ENCODE measurements at regions not wholly inside any gene's neighbourhood (a gene's known extent, or its start where the extent isn't known, plus 50 kb on each side); places are given as distances from the start of the nearest gene placed in this dataset.

DNA sequence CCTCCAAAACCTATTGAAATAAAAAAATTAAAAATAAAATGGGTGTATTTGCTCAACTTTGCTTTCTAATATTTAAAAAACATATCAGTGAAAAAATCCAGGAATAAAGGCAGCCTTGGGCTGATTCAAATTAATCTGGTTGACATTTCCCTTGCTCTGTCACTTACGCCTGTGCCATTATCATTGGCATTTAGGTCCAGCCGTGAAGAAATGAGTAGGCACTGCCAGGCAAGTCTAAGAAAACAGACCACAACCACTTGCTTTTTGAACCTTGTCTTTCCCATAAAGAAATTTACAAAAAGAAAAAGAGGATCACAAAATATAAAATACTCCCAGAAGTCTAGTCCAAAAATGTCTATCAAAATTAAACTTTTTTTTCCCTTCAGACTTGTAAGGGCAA lies 59.2 kb upstream of the HBS1L start:
- TF ChIP-seq POLR2AphosphoS5 (IDR thresholded peaks at IDR 0.05): no peak
- TF ChIP-seq, protein P1, sequence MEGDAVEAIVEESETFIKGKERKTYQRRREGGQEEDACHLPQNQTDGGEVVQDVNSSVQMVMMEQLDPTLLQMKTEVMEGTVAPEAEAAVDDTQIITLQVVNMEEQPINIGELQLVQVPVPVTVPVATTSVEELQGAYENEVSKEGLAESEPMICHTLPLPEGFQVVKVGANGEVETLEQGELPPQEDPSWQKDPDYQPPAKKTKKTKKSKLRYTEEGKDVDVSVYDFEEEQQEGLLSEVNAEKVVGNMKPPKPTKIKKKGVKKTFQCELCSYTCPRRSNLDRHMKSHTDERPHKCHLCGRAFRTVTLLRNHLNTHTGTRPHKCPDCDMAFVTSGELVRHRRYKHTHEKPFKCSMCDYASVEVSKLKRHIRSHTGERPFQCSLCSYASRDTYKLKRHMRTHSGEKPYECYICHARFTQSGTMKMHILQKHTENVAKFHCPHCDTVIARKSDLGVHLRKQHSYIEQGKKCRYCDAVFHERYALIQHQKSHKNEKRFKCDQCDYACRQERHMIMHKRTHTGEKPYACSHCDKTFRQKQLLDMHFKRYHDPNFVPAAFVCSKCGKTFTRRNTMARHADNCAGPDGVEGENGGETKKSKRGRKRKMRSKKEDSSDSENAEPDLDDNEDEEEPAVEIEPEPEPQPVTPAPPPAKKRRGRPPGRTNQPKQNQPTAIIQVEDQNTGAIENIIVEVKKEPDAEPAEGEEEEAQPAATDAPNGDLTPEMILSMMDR (IDR thresholded peaks at IDR 0.05): no peak

Data from transverse colon (tissue), 4 donors.